MCF 10A (cell line): ENCODE measurements at regions not wholly inside any gene's neighbourhood (a gene's known extent, or its start where the extent isn't known, plus 50 kb on each side); places are given as distances from the start of the nearest gene placed in this dataset.

ENCODE experiments used
- BruUV-seq: library from RNA; stranded (reverse); fragments of 400-500 nt; replicated peaks from 2 replicates; lab custom pipeline; 2021; lab: Mats Ljungman, UMichigan
- CTCF ChIA-PET: fragments of 300-600 bp; sonication (Branson Sonifier 250); formaldehyde crosslinking; extraction: SDS; loops from one replicate; lab custom pipeline; 2021; ENCODE audit warnings: antibody characterized with exemption, inconsistent platforms; lab: Yijun Ruan, JAX
- POLR2A ChIA-PET: fragments of 300-600, 350-650 bp; sonication (Branson Sonifier 250); formaldehyde crosslinking; extraction: SDS; loops from one replicate; lab custom pipeline; 2020; ENCODE audit warnings: antibody characterized with exemption, inconsistent platforms; lab: Yijun Ruan, JAX
- DNase-seq: peaks from one replicate; pipeline ENCODE4 v3.0.0-alpha.2; 2018; ENCODE audit not compliant: unreplicated experiment
- H3K27ac Mint-ChIP-seq: one replicate; pipeline ENCODE4 v1.8.0; 2022; ENCODE audit warnings: mild to moderate bottlenecking, low read depth, mixed read lengths; ENCODE audit not compliant: unreplicated experiment
- H3K27me3 Mint-ChIP-seq: one replicate; pipeline ENCODE4 v1.8.0; 2022; ENCODE audit warnings: mixed read lengths; ENCODE audit not compliant: insufficient read depth, unreplicated experiment
- H3K36me3 Mint-ChIP-seq: one replicate; pipeline ENCODE4 v1.8.0; 2022; ENCODE audit warnings: mild to moderate bottlenecking, moderate library complexity, mixed read lengths; ENCODE audit not compliant: insufficient read depth, unreplicated experiment
- H3K4me1 Mint-ChIP-seq: one replicate; pipeline ENCODE4 v1.8.0; 2022; ENCODE audit warnings: mixed read lengths; ENCODE audit not compliant: insufficient read depth, unreplicated experiment
- H3K4me3 Mint-ChIP-seq: one replicate; pipeline ENCODE4 v1.8.0; 2022; ENCODE audit warnings: mild to moderate bottlenecking, moderate library complexity, mixed read lengths; ENCODE audit not compliant: unreplicated experiment
- H3K9me3 Mint-ChIP-seq: one replicate; pipeline ENCODE4 v1.8.0; 2022; ENCODE audit warnings: mixed read lengths; ENCODE audit not compliant: unreplicated experiment
- CTCF ChIP-seq: fragments of 200-600 bp; IDR thresholded peaks from one replicate; pipeline ENCODE4 v1.8.0; 2022; ENCODE audit warnings: antibody characterized with exemption, mild to moderate bottlenecking; ENCODE audit not compliant: unreplicated experiment
- intact Hi-C: fragments of 100-400 bp; cut with micrococcal nuclease; formaldehyde crosslinking; loops from 2 replicates; pipeline ENCODE4 v1.14.1; 2022

GRCh38 chr2:185360776-185361175, 377.8 kb upstream of the FSIP2 start:
- intact Hi-C loops = no loop called here
- no peak for DNase-seq
- Mint-ChIP-seq H3K27ac (no peak overlapping the region), H3K4me3 (no peak overlapping the region), H3K27me3 (no peaks in the 10 kb centered on the region), H3K4me1 (no peaks in the 10 kb centered on the region), H3K36me3 (peaks cover 6% of the 10 kb centered on the region), H3K9me3 (peaks cover 6% of the 10 kb centered on the region)
- BruUV-seq = no TSS peak
- ChIA-PET CTCF (interaction anchor here (0.6 kb wide), 1 partner anchor 542 kb away, joined by 3 read pairs; no protein-coding TSS in a partner anchor), POLR2A (no interaction called here)
- no peak for TF ChIP-seq CTCF

- ChIA-PET CTCF (no interaction called here), POLR2A (interaction anchor here (0.6 kb wide), 1 partner anchor 29 kb away, joined by 3 read pairs; no protein-coding TSS in a partner anchor)
- BruUV-seq = no TSS peak
- peaks cover 22% of the 10 kb centered on the region for H3K4me1 Mint-ChIP-seq
- H3K27me3 Mint-ChIP-seq = no peaks in the 10 kb centered on the region
- H3K4me3 Mint-ChIP-seq = no peak overlapping the region
- no peaks in the 10 kb centered on the region for H3K36me3 Mint-ChIP-seq
- intact Hi-C loops = no loop called here
- peak overlapping the region; percentile 23 for H3K27ac Mint-ChIP-seq
- TF ChIP-seq CTCF = no peak
- peaks cover 8% of the 10 kb centered on the region for H3K9me3 Mint-ChIP-seq
- DNase-seq = peak; percentile 86
Observed at GRCh38 chr2:185372188-185372587, 366.4 kb upstream of the FSIP2 start.

GRCh38 chr2:185373229-185373628, 365.4 kb upstream of the FSIP2 start:
- ChIA-PET CTCF (no interaction called here), POLR2A (interaction anchor here (1.5 kb wide), 1 partner anchor 11 kb away, joined by 4 read pairs; no protein-coding TSS in a partner anchor)
- TF ChIP-seq CTCF = no peak
- DNase-seq = no peak
- Mint-ChIP-seq H3K27me3 (no peaks in the 10 kb centered on the region), H3K4me1 (peaks cover 22% of the 10 kb centered on the region), H3K36me3 (no peaks in the 10 kb centered on the region), H3K27ac (no peak overlapping the region), H3K4me3 (no peak overlapping the region), H3K9me3 (peaks cover 8% of the 10 kb centered on the region)
- no TSS peak for BruUV-seq
- intact Hi-C loops = no loop called here

GRCh38 chr2:185374878-185375277, 363.7 kb upstream of the FSIP2 start:
- Mint-ChIP-seq H3K9me3 (peaks cover 7% of the 10 kb centered on the region), H3K36me3 (no peaks in the 10 kb centered on the region), H3K27me3 (no peaks in the 10 kb centered on the region), H3K27ac (no peak overlapping the region), H3K4me3 (no peak overlapping the region), H3K4me1 (peaks cover 22% of the 10 kb centered on the region)
- TF ChIP-seq CTCF = no peak
- no TSS peak for BruUV-seq
- intact Hi-C loops = no loop called here
- DNase-seq = peak; percentile 63
- ChIA-PET CTCF (interaction anchor here (0.6 to 1.8 kb wide), 3 partner anchors 43 to 1099 kb away, joined by 3 to 5 read pairs (median 4); no protein-coding TSS in a partner anchor), POLR2A (interaction anchor here (0.9 kb wide), 1 partner anchor 11 kb away, joined by 3 read pairs; no protein-coding TSS in a partner anchor)
